ENCODE measurements at regions not wholly inside any gene's neighbourhood (a gene's known extent, or its start where the extent isn't known, plus 50 kb on each side); places are given as distances from the start of the nearest gene placed in this dataset.

DNA sequence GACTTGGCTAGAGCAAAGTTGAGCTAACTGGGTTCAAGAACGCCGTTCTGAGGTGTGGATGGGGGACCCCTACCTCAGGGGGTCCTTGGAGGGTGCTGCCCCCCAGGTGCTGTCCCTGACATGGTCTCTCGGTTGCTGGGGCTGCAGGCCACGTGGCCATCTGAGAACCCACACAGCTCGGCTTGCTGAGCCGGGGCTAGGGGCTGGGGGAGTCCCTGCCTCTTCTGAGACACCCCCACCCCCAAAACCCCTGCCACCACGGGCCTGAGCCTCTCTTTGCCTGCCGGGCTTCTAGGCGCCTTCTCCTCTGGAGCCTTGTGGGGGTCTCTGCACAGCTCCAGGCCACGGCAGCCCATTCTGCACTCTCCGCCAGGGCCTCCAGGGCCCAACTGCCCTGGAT is 52.0 kb upstream of the LAMA1 start:
- WGBS, 2 experiments (ENCODE audit: extremely low coverage in 1 of 2, insufficient coverage in 1 of 2, insufficient read length in 1 of 2, insufficient replicate concordance in 2 of 2, low coverage in 1 of 2, low lambda C conversion rate in 2 of 2, missing lambda C conversion rate in 1 of 2): 94% methylated on average over 9 of the region's 11 CpGs; no CpG with 5 or more reads in 1 of the 2 experiments
- no peaks in the 10 kb centered on the region for H3K36me3 ChIP-seq (ENCODE audit: control insufficient read depth in 2 of 4, insufficient read depth in 4 of 4, low read length in 3 of 4)
- no peak for FAIRE-seq
- TF ChIP-seq SP2 (IDR thresholded peaks at IDR 0.05; ENCODE audit: low read length) (no peak), POLR2A (IDR thresholded peaks at IDR 0.05; ENCODE audit: control extremely low read depth in 1 of 2, low read depth in 2 of 2, low read length in 2 of 2) (no peak), RNF2 (IDR thresholded peaks at IDR 0.05; ENCODE audit: borderline replicate concordance, low read depth, low read length, missing control alignments, poor library complexity, severe bottlenecking) (no peak), TBP (IDR thresholded peaks at IDR 0.05; ENCODE audit: low read depth, low read length) (no peak), EZH2 (IDR thresholded peaks at IDR 0.05; ENCODE audit: low read depth, low read length, severe bottlenecking) (no peak), KDM1A (IDR thresholded peaks at IDR 0.05; ENCODE audit: borderline replicate concordance, low read length) (no peak), ASH2L (IDR thresholded peaks at IDR 0.05; ENCODE audit: low read length) (no peak), SUZ12 (IDR thresholded peaks at IDR 0.05; ENCODE audit: low read length) (no peak), SP4 (IDR thresholded peaks at IDR 0.05; ENCODE audit: low read length) (no peak), HDAC6 (IDR thresholded peaks at IDR 0.05; ENCODE audit: low read depth, low read length) (no peak), TCF12 (IDR thresholded peaks at IDR 0.05; ENCODE audit: low read depth, low read length) (no peak), TAF1 (IDR thresholded peaks at IDR 0.05; ENCODE audit: low read depth, low read length) (no peak), JUN (IDR thresholded peaks at IDR 0.05; ENCODE audit: low read depth, low read length) (no peak), BCL11A (IDR thresholded peaks at IDR 0.05; ENCODE audit: low read depth in 2 of 2, low read length in 2 of 2) (no peak)
- TF ChIP-seq, protein P1, sequence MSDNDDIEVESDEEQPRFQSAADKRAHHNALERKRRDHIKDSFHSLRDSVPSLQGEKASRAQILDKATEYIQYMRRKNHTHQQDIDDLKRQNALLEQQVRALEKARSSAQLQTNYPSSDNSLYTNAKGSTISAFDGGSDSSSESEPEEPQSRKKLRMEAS (IDR thresholded peaks at IDR 0.05): no peak
- TF ChIP-seq, protein P2, sequence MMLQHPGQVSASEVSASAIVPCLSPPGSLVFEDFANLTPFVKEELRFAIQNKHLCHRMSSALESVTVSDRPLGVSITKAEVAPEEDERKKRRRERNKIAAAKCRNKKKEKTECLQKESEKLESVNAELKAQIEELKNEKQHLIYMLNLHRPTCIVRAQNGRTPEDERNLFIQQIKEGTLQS (IDR thresholded peaks at IDR 0.05; ENCODE audit: insufficient read depth, low read depth, low read length): no peak

More for the DNA sequence above, 52.0 kb upstream of the LAMA1 start:
- Histone ChIP-seq H2BK12ac (ENCODE audit: low read depth, low read length) (no peak overlapping the region), H2BK120ac (replicated peaks; ENCODE audit: low read depth, low read length) (no peak overlapping the region), H3K9ac (replicated peaks in 1 of 4; ENCODE audit: extremely low read depth in 1 of 4, low read depth in 3 of 4, low read length in 3 of 4) (no peak overlapping the region), H2BK15ac (ENCODE audit: low read length) (no peak overlapping the region), H3K79me1 (ENCODE audit: low read depth, low read length) (no peaks in the 10 kb centered on the region), H4K5ac (ENCODE audit: insufficient read length, low read depth, low read length) (no peak overlapping the region), H3K23me2 (ENCODE audit: low read depth, low read length) (no peaks in the 10 kb centered on the region), H3K27me3 (replicated peaks in 1 of 4; ENCODE audit: control insufficient read depth in 3 of 4, extremely low read depth in 1 of 4, insufficient read depth in 3 of 4, low read length in 3 of 4) (no peaks in the 10 kb centered on the region), H3K23ac (ENCODE audit: insufficient read length) (no peak overlapping the region), H3K4me2 (ENCODE audit: insufficient read depth in 1 of 2, low read depth in 2 of 2, low read length in 2 of 2) (no peak overlapping the region), H3K18ac (ENCODE audit: extremely low read depth, low read length) (no peak overlapping the region), H2BK20ac (ENCODE audit: low read length) (no peak overlapping the region), H4K20me1 (replicated peaks in 1 of 2; ENCODE audit: control insufficient read depth in 1 of 2, insufficient read depth in 2 of 2, low read length in 2 of 2) (no peaks in the 10 kb centered on the region), H2BK5ac (ENCODE audit: low read depth, low read length) (no peak overlapping the region), H4K91ac (replicated peaks; ENCODE audit: insufficient read length, low read length) (no peak overlapping the region), H4K8ac (ENCODE audit: extremely low read depth, insufficient read depth, low read length) (no peak overlapping the region), H3K27ac (ENCODE audit: low read depth, low read length) (no peak overlapping the region), H3K9me3 (ENCODE audit: insufficient read depth in 2 of 2, low read depth in 1 of 2, low read length in 1 of 2) (no peaks in the 10 kb centered on the region), H3K79me2 (ENCODE audit: control insufficient read depth in 1 of 2, insufficient read depth in 2 of 2, low read length in 2 of 2) (no peaks in the 10 kb centered on the region), H3K14ac (ENCODE audit: insufficient read length) (no peak overlapping the region), H2AFZ (ENCODE audit: low read length) (no peak overlapping the region), H3K4me3 (ENCODE audit: extremely low read depth in 1 of 4, insufficient read depth in 2 of 4, low read depth in 3 of 4, low read length in 4 of 4) (no peak overlapping the region), H3K4me1 (replicated peaks in 1 of 4; ENCODE audit: control insufficient read depth in 3 of 4, insufficient read depth in 4 of 4, low read length in 3 of 4) (no peaks in the 10 kb centered on the region), H3K56ac (replicated peaks; ENCODE audit: insufficient read length, low read depth, low read length) (no peak overlapping the region), H2AK5ac (ENCODE audit: low read depth, low read length) (no peak overlapping the region), H3K4ac (replicated peaks; ENCODE audit: insufficient read length, low read depth, low read length) (no peak overlapping the region)
- no peak for DNase-seq (ENCODE audit: low read depth in 1 of 2, low spot score in 2 of 2)
- ChIA-PET POLR2A (ENCODE audit: partially characterized antibody) (no interaction called here), CTCF (ENCODE audit: partially characterized antibody) (interaction anchor here (1.0 to 10.3 kb wide), 4 partner anchors 6 to 176 kb away, joined by 3 to 83 read pairs (median 4); no protein-coding TSS in a partner anchor)
